ENCODE measurements at regions not wholly inside any gene's neighbourhood (a gene's known extent, or its start where the extent isn't known, plus 50 kb on each side); places are given as distances from the start of the nearest gene placed in this dataset.

DNA sequence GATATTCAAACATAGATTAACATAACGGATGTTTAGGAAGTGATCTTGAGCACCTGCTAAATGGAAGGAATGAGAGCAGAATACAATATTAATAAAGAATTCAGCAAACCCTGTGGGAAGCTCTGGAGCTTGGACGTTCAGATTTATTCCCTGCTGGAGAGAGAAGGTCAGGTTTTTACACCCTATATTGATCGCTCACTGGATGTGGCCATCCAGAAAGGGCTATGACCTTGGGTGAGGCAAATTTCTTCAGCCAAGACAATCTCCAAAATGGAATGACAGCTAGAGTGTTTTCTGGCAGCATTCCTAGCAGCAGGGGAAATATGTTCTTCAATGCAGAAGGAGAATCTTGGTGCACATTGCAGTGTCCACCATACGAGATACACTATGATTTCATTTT, 288.3 kb downstream of the IRS1 start:
- WGBS, 3 donors, result 58 to 77% (median 72%) methylated on average over 4 of the region's 4 CpGs

DNA sequence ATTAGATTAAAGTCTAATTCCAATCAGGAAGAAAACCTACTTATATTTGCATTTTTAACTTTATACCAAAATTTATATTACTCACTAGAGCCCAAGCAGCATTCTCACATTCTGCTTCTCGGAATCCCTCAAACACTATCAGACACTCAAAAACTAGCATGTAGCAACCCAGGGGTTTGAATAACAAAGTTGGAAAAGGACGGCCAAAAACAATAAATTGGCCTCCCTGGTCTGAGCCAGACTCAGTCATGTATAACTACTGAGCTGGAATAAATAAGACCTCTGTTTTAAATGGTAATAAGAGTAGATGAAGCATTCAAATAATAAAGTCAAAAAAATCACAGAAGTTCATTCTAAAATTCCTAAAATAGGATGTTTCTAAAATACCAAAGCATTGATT, 290.9 kb downstream of the IRS1 start:
- WGBS, 3 donors, result 51 to 74% (median 68%) methylated on average over 2 of the region's 2 CpGs
- no peak overlapping the region for H3K27ac ChIP-seq (ENCODE audit: low read depth, low read length)

More for the DNA sequence above, 288.3 kb downstream of the IRS1 start:
- no peak overlapping the region for H3K27ac ChIP-seq (ENCODE audit: low read depth, low read length)

DNA sequence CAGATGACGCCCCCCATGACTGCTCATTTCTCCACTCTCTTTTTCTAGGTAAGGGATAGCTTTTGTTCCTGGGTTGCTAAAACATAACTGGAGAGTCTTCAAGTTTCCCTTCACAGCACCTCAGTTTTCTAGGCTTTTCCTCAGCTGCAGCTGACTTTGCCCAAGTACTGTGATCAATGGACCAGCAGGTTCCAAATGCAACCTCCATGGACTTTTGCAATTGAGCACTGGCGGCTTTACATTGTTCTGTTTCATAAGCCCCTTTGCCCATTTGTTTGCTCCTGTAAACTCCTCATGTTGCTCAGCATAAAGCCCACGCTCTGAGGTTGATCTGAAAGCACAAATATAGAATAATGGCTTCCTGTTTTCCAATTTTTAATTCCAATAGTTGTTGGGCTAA, 291.6 kb downstream of the IRS1 start:
- no peak overlapping the region for H3K27ac ChIP-seq (ENCODE audit: low read depth, low read length)
- WGBS, 3 donors, result 86% methylated on average over 3 of the region's 3 CpGs

DNA sequence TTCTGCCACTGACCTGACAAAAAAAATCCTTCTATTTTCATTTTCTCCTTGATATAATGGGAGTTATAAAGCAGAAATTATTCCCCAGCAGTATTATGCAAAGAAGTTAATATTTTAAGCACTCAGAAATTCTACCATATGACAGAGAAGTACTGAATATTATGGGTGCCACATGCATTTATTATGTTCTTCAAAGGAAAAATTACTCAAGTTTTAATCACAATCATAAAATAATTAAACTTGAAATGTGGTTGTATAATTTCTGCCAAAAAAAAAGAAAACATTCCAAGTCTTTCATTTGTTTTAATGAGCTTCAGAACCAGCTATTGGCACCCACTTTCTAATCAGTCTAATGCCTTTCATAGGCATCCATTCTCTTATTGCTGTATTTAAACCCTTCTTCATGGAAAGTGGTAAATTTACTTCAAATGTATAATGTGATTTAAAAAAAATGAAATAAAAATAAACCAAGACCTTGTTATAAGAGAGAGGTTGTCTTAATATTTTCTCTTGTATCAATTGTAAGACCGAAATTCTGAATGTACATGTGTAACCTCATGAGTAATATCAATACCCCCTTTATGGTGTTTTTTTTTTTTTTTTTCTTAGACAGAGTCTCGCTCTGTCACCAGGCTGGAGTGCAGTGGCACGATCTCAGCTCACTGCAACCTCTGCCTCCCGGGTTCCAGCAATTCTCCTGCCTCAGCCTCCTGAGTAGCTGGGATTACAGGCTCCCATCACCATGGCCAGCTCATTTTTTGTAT, 302.3 kb downstream of the IRS1 start:
- H3K27ac ChIP-seq (ENCODE audit: low read depth, low read length), result no peak overlapping the region
- 84 to 93% (median 89%) methylated on average over 4 of the region's 4 CpGs for WGBS, 3 donors

- 72 to 75% (median 74%) methylated on average over 2 of the region's 2 CpGs for WGBS, 3 donors
- H3K27ac ChIP-seq (ENCODE audit: low read depth, low read length), result no peak overlapping the region
These were observed 303.4 kb downstream of the IRS1 start for GRCh38 chr2:226496273-226496550.

- no peak overlapping the region for H3K27ac ChIP-seq (ENCODE audit: low read depth, low read length)
- WGBS, 3 donors, result 63 to 79% (median 76%) methylated on average over 9 of the region's 9 CpGs
These were observed 304.0 kb downstream of the IRS1 start for GRCh38 chr2:226495466-226496272.

GRCh38 chr2:226491112-226491511, 308.5 kb downstream of the IRS1 start:
- WGBS, 3 donors, result 56 to 78% (median 56%) methylated on average over 1 of the region's 1 CpG
- no peak overlapping the region for H3K27ac ChIP-seq (ENCODE audit: low read depth, low read length)

DNA sequence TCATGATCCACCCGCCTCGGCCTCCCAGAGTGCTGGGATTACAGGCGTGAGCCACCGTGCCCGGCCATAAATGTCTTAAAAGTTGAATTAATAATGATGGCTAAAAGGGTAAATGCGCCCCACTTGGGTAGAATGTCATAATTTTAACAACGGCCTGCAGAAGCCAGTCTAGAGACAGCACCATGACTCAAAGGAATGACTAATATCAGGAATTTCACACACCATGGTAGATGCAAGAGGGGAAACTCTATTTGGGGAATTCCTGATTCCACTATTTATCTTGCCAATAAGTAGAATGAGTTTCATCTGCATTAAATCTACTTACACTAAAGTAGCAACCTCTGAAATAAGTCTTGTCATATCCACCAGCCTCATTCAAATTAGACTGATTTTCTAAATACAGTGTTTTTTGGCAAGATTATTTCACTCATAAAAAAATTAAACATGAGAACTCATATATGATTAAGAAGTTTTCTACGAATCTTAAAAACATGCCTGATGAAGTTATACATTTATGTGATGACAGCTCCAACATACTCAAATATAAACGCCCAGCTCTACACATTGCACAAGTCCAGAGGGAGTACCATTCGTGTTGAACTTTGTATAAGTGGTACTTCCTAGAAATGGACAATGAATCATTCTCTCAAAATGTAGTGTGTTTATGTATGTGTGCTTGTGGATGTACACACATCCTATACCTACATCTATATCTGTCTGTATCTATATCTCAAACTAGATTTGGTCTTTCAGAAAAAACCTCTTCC, 309.7 kb downstream of the IRS1 start:
- WGBS, 3 donors, result 79 to 83% (median 81%) methylated on average over 10 of the region's 10 CpGs
- no peak overlapping the region for H3K27ac ChIP-seq (ENCODE audit: low read depth, low read length)

DNA sequence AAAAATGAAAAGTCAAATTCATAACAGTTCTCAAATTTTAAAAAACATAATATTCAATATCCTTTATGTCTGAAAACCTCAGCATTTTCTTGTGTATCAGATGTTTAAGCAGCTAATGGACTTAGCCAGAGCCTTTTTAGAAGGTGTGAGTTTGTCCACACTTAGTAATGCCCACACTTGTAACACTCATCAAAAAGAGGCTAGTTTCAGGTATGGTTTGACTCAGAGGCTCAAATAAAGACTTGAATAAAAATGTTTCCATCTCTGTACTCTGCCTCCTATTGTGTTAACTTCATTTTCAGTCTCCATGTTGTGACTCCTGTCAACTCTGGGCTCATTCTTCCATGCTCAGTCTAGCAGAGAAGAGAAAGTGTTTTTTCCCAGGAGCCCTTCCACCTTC, 311.6 kb downstream of the IRS1 start:
- H3K27ac ChIP-seq (ENCODE audit: low read depth, low read length), result no peak overlapping the region

- 90 to 93% (median 93%) methylated on average over 3 of the region's 3 CpGs for WGBS, 3 donors
- no peak overlapping the region for H3K27ac ChIP-seq (ENCODE audit: low read depth, low read length)
These were observed 312.0 kb downstream of the IRS1 start for GRCh38 chr2:226487573-226487972.

- H3K27ac ChIP-seq (ENCODE audit: low read depth, low read length), result no peak overlapping the region
- 45 to 55% (median 51%) methylated on average over 6 of the region's 6 CpGs for WGBS, 3 donors
These were observed 315.6 kb downstream of the IRS1 start for GRCh38 chr2:226483745-226484619.

GRCh38 chr2:226483143-226483542, 316.5 kb downstream of the IRS1 start:
- 65 to 75% (median 69%) methylated on average over 5 of the region's 5 CpGs for WGBS, 3 donors
- no peak overlapping the region for H3K27ac ChIP-seq (ENCODE audit: low read depth, low read length)

- H3K27ac ChIP-seq (ENCODE audit: low read depth, low read length), result no peak overlapping the region
- 30 to 60% (median 58%) methylated on average over 8 of the region's 8 CpGs for WGBS, 3 donors
These were observed 321.4 kb downstream of the IRS1 start for GRCh38 chr2:226478109-226478809.

DNA sequence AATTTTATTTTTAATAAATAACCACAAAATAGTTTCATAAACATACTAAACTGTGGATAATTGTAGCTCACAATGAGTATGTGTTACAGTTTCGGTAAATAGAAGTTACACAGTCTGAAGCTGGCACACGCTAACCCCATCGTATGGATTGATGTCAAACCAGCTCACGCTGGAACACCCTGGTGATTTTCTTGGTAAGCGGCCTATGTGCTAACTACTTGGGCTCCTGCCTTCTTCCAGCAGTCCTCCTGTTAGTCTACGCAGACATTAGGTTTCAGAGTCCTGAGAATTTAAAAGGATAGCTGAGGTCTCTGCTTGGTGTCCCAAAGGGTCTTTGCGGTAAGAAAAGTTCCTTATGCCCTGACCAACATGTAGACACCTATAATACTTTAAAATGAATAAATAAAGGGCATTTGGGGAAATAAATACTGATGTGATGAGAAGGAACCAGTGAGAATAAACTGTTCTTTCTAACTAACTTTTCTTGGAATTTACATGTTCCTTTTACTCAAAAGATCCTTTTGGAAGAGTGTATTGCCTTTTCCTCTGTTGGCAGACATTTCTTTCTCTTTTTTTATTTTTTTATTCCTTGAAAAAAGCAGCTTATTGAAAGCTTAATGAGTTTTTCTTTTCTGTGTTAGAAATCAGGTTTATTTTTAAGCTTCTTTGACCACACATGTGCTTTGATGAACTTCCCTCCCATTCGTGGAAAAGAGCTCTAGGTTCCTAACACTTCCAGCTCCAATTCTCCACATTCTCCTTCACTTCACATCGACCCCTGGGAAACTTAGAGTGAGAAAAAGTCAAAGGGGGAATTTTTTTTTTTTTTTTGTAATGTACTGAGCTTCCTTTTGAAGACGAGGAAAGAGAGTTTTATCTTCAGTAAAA, 322.2 kb downstream of the IRS1 start:
- H3K27ac ChIP-seq (ENCODE audit: low read depth, low read length), result no peak overlapping the region
- WGBS, 3 donors, result 56 to 71% (median 62%) methylated on average over 10 of the region's 10 CpGs

- no peak overlapping the region for H3K27ac ChIP-seq (ENCODE audit: low read depth, low read length)
- WGBS, 3 donors, result 63 to 88% (median 72%) methylated on average over 2 of the region's 2 CpGs
These were observed 324.0 kb downstream of the IRS1 start for GRCh38 chr2:226475650-226476049.

DNA sequence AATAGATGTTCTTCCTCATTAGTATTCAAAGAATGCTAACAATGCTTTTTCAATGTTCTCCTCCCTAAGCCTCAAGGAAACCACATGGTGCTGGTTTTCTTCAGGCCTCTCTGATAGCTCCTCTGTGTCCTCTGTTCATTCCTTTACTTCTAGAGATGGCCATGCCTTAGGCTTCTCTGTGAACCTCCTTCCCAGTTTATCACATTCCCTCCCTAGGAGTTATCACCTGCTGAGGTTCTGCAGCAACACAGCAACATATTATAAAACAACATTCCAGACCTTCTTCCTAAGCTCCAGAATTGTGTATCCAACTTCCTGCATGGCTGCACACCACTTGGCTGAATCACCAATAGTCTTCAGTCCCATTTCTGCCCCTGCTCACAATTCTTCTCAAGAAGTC, 325.5 kb downstream of the IRS1 start:
- H3K27ac ChIP-seq (ENCODE audit: low read depth, low read length), result no peak overlapping the region

GRCh38 chr2:226471987-226472470, 327.6 kb downstream of the IRS1 start:
- H3K27ac ChIP-seq (ENCODE audit: low read depth, low read length), result no peak overlapping the region
- WGBS, 3 donors, result 43 to 46% (median 45%) methylated on average over 2 of the region's 2 CpGs

Data from adipose tissue (tissue), 3 donors.